HPDE6-E6E7 (cell line): ENCODE measurements at regions not wholly inside any gene's neighbourhood (a gene's known extent, or its start where the extent isn't known, plus 50 kb on each side); places are given as distances from the start of the nearest gene placed in this dataset.
"Not testable (repeated sequence)": the region's sequence is repeated elsewhere in the genome, so short reads cannot be mapped to it uniquely, and the experiment has no call there.

Experiments used
- DNase-seq: peaks from one replicate; pipeline ENCODE4 v3.0.0; 2011; ENCODE audit warnings: missing footprints; ENCODE audit errors: extremely low spot score

DNA sequence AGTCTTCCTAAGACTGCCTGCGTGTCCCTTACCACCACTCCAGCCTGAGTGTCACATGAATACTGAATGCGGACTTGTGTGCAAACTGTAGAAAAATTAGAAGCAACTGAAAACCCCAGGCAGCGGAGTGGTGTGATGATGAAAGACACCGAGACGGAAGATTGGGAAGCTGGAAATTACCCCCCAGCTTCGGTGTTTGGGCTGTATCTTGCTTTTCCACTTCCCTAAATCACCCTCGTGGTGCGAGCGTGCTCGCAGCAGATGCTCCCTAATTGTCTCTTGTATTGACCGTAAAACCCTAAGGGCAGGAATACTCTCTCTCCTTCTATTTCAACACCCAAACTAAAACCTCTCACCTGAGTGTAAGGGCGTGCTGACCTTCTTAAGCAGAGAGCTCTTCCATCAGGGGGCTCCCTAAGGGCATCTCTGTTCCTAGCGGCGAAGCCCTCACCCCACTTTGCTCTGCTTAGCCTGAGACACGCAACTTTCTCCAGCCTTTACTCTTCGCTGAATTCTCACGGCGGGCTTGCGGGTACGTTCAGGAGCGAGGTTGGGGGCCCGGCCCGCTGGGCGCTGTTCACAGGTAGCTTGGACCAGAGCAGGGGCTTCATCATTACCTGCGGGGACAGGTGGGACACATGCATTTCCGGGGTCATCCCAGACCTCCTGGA is 62.4 kb downstream of the CRYBB2 start:
- DNase-seq = no peak

DNA sequence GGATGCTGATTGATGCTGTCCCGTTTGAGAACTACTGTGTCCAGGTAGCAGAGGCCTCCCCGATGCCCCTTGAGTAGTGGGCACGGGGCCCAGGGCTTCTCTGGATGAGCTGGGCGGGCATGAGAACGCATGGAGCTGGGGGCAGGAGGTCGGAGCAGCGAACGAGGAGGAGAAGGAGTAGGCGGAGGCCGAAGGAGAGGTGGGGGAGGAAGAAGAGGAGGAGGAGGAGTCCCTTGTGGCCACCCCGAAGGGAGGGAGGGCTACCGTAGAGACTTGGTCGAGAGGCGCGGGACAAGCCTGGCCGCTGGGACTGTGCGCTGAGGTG is 62.9 kb downstream of the CRYBB2 start:
- DNase-seq = no peak

DNA sequence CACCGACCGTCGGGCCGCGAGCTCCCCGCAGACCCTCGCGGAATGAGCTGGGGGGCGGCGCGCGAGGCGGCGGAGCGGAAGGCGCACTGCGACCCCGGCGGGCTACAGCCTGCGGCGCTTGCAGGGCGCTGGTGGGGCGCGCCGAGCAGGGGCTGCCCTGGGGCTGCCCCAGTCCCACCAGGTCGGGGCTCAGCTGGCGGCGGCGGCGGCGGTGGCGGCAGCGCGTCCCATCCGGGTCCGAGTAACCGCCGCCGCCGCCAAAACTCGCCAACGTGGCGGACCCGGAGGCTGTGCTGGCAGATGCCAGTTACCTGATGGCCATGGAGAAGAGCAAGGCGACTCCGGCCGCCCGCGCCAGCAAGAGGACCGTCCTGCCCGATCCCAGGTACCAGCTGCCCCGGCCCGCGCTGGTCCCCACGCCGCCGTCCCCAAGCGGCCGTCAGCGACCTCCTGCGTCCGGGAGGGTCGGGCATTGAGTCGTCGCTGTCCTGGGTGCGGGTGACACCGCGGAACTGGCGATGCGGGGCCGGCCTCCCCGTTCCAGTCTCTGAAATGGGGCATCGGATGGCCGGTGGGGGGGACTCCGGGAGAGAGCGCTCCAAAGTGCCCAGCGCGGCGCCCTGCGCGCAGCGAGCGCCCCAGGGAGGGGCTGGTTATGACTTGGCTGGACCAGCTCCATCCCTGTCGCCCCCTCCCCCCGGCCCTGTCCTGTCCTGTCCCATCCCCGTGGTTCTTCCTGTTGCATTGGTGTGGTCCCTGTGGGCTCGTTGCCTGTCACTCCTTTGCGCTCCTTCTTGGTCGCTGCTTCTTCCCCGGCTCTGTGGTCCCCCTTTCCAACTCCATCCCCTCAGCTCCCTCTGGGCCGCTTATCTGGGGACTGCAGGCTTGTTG is 63.5 kb downstream of the CRYBB2 start:
- DNase-seq = no peak

DNA sequence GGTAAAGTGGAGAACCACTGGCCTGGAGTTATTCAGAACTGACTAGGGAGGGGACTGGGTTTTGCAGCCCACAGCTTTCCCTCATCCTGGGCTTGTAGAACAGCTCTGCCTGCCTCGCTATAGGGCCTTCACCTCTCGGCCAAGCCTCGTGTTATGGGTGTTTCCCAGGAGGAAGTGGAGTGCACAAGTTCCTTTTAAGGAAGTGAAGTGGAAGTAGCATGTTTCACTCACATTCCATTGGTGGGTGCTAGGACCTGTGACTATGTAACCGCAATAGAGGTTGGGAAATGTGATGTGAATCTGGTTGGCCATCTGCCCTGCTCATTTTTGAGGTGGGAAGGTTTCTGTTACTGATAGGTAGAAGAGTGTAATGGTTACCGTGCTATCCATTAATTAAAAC is 69.0 kb downstream of the CRYBB2 start:
- DNase-seq = not testable (repeated sequence)

DNA sequence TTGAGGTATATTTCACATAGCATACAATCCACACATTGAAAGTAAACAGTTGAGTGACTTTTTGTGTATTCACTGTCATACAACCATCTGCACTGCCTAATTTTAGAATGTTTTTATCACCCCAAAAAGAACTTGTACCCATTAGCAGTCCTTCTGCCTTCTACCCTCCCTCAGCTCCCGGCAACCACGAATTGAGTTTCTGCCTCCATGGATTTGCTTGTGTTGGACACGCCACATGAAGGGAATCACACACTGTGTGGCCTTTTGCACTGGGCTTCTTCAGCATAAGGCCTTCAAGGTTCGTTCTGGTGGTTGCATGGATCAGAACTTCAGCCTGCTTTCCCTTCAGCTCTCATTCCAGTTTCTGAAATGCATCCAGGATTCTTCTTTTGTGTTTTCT is 82.5 kb downstream of the CRYBB2 start:
- not testable (repeated sequence) for DNase-seq

DNA sequence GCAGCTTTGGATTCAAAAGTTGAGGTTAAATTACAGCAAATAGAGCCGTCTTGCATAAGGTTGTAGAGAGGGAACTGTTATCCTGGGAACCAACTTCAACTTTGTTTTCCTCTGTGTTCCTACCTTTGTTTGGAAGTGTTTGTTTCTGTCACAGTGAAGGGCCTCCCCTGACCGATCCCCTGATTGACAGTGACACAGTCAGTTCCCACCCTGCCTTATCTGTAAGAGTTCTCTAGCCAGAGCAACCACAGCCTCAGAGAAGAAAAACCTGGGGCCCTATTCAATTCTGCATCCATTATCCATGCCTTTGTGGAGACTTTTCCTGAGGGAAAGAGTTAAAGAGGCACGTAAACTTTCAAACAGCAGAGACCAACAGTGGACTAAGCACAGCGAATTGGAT is 90.1 kb downstream of the CRYBB2 start:
- DNase-seq = not testable (repeated sequence)

DNA sequence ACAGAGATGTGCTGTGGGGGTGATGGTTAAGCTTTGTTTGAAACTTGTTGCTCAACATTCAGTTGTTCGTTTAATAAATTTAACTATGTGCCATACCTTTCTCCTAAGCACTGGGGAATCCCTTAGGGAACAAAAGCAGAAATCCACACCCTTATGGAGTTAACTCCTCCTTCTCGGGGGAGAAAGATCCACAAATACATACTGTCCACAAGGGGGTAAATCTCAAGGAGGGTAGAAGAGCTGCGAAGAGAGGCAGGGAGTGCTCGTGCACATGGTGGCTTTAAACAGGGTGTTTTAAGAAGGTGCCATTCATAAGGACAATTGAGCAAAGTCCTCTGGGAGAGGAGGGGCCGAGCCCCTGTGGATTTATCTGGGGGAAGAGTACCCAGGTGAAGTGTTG is 92.5 kb downstream of the CRYBB2 start:
- DNase-seq = not testable (repeated sequence)

DNA sequence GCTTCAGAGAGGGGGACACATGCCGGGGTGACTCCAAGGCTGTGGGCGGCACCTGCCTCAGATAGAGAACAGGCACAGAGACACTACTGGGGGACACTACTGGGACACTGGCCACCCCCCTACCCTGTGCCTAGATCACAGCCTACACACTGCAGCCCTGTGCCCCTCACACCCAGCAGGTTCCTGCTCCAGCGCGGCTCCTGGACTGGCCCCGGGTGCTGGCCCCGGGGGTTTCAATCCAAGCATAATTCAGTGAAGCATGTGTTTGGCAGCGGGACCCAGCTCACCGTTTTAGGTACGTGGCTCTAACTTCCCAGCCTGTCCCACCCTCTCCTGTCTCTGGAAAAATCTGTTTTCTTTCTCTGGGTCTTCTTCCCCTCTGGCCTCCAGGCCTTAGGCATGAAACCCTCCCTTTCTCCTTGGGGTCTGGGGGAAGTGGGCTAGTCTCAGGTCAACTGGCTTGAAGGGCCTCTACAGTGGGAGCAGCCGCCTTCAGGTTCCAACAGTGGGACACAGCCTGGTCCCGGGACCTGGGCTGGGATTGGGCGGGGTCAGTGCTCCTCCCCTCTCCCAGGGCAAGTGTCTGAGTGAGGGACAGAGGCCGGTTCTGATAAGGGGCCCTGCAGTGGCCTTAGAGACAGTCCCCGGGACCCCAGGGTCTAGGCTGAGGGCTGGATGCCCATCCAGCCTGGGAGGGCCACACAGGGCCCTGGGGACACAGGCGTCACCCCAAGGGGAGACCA is 98.8 kb downstream of the CRYBB2 start:
- DNase-seq = no peak

DNA sequence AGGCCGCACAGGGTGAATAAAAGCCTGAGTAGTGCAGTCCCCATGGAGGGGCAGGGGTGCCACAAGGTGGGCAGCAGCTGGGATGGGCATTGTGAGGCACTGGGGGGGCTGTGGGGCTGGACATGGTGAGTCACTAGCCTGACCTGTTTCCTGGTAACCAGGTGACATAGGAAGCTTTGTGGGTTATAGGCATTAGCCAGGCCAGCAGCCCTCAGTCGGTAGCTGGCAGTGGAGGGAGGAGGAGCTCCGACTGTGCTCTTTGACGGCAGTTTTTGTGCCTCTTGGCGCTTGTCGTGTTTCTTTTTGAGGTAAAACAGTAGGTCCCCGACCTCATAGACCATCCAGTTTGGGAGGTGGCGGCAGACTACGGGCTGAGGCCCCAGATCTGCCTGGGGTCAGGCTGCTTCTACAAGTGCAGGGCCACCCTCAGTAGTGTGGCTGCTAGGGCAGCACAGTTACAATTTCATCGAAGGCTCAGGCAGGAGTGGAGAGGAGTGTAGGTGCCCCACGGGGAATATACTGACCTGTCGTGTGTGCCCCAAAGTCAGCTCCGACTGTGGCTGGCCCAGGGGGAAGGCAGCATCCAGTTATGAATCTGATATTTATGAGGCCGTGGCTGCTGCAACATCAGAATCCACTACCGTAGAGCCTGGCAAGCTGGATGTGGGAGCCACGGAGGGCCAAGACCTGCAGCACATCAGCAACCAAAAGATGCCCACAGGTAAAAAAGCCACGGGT is 107.7 kb downstream of the CRYBB2 start:
- no peak for DNase-seq

DNA sequence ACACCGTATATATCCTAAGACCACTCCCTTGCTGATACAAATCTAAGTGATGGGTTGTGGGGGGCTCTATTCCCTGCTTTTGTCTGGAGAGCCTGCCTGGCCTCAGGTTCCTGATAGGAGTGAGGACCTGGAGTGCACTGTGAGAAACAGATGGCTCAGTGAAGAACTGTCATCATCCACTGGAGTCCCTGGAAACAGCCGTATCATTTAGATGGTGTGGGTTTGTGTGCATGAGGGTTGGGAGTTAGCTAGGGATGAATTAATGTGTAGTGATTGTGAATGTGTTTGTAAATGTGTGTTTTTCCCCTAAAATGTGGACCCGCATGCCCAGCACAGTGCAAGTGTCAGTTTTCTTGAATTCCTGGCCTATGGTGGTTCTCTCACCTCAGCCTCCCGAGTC is 111.6 kb downstream of the CRYBB2 start:
- DNase-seq = no peak

DNA sequence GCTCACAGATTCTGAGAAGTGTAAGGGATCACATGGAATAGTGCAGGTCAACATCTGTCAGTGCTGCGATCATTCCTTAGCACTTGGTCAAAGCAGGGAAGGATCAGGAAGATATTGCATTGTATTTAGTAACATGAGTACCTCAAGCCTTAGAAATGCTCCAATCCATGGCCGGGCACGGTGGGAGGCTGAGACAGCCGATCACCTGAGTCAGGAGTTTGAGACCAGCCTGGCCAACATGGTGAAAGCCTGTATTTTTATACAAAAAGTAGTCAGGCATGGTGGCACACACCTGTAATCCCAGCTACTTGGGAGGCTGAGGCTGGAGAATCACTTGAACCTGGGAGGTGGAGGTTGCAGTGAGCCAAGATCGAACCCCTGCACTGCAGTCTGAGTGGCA is 112.5 kb downstream of the CRYBB2 start:
- not testable (repeated sequence) for DNase-seq

DNA sequence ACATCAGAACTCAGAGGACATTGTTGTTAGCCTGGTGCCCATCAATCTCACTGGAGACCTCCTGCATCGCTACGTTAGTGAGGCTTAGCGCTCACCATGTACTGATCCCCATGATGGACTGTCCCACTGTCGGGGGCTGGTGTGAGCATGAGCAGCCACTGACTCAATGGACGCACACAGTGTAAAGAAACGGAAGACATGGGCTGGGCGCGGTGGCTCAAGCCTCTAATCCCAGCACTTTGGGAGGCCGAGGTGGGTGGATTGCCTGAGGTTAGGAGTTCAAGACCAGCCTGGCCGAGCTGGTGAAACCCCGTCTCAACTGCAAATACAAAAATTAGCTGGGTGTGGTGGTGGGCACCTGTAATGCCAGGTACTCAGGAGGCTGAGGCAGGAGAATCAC is 112.9 kb downstream of the CRYBB2 start:
- DNase-seq = no peak

DNA sequence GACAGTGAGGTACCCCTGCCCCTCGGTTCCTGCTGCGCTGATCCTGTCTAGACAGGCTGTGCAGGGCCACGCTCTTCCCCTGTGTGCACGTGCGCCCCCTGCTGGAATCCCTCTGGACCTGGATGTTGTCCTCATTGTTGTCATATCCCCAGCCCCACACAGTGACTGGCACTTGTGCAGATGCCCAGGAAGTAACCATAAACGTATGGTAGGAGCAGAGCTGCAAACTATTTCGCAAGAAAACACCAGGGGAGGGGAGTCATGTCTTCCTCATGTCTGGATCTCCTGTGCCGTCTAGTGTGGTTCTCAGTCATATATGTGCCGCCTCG is 114.7 kb downstream of the CRYBB2 start:
- DNase-seq = no peak

DNA sequence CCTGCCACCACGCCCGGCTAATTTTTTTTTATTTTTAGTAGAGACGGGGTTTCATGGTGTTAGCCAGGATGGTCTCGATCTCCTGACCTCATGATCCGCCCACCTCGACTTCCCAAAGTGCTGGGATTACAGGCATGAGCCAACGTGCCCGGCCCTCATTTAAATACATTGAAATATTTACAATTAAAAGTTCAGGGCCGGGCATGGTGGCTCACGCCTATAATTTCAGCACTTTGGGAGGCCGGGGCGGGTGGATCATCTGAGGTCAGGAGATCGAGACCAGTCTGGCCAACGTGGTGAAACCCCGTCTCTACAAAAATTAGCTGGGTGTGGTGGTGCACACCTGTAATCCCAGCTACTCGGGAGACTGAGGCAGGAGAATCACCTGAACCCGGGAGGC is 115.2 kb downstream of the CRYBB2 start:
- DNase-seq = not testable (repeated sequence)

DNA sequence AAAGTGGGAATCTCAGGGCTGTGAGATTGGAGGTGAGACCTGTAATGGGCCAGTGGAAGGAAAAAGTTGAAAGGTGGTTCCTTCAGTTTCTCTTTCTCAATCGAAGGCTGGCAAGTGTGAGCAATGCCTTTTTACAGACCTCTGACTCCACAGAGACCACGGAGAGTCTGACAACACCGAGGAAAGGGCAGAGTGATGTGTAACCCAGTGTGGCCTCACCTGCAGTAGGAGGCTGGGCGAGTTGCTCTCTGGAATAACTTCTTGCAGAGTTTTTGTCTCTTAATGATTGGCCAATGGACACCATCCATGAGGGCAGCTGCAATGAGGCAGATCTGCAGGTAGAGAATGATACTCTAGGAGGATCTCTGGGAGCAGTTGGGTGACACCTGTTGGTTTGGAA is 115.8 kb downstream of the CRYBB2 start:
- not testable (repeated sequence) for DNase-seq

DNA sequence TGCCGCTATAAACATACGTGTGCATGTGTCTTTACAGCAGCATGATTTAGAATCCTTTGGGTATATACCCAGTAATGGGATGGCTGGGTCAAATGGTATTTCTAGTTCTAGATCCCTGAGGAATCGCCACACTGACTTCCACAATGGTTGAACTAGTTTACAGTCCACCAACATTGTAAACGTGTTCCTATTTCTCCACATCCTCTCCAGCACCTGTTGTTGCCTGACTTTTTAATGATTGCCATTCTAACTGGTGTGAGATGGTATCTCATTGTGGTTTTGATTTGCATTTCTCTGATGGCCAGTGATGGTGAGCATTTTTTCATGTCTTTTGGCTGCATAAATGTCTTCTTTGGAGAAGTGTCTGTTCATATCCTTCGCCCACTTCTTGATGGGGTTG is 121.1 kb downstream of the CRYBB2 start:
- DNase-seq = not testable (repeated sequence)

DNA sequence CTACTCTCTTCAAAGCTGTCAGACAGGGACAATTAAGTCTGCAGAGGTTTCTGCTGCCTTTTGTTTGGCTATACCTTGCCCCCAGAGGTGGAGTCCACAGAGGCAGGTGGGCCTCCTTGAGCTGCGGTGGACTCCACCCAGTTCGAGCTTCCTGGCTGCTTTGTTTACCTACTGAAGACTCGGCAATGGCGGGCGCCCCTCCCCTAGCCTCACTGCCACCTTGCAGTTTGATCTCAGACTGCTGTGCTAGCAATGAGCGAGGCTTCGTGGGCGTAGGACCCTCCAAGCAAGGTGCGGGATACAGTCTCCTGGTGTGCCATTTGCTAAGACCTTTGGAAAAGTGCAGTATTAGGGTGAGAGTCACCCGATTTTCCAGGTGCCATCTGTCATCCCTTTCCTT is 124.9 kb downstream of the CRYBB2 start:
- DNase-seq = not testable (repeated sequence)

DNA sequence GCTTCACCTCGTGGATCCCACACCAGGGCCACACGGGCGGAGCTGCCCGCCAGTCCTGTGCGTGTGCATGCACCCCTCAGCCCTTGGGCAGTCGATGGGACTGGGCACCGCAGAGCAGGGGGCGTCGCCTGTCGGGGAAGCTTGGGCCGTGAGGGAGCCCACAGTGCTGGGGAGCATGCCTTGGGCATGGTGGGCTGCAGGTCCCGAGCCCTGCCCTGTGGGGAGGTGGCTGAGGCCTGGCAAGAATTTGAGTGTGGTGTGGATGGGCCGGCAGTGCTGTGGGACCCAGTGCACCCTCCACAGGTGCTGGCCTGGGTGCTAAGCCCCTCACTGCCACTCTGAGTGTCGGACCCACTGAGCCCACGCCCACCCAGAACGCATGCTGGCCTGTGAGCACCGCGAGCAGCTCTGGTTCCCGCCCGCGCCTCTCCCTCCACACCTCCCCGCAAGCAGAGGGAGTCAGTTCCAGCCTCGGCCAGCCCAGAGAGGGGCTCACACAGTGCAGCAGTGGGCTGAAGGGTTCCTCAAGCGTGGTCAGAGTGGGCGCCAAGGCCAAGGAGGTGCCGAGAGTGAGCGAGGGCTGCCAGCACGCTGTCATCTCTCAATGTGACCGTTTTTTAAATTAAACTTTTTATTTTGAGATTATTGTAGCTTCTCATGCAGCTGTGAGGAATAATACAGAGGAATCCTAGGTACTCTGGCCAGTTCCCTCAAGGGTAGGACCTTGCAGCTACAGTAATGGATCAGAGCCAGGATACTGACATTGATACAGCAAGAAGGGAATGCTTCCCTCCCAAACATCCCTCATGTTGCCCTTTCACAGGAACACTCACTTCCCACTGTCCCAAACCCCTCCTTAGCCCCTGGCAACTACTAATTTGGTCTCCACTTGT is 127.7 kb downstream of the CRYBB2 start:
- DNase-seq = no peak

DNA sequence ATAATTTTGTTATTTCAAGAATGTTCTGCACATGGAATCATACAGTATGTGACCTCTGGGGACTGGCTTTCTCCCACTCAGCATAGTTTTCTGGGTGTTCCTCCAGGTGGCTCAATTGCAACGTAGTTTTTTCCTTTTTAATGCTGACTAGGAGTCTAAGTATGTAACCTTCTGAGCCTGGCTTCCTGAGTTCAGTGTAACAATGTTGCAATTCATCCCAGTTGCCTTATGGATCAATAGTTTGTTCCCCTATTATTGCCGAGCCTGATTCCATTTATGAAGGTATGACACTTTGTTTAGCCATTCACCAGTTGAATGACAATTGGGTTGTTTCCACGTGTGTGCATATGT is 128.3 kb downstream of the CRYBB2 start:
- DNase-seq = no peak

DNA sequence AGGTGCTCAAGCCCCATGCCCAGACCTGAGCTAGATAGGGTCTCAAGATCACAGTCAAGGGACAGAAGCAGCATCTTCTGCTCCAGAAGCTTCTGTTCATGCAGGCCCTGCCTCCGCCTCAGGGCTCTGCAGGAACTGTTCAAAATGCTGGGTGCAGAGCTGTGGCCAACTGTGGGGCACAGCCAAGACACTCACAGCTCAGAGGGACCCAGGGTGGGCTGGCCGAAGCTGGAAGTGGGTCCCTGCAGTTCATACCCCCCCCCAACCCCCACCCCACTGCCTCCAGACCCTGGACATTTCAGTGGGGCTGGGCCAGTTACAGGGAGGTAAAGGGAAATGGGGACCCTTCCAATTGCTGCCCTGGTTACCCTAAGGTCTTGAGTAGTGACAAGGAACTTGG is 129.0 kb downstream of the CRYBB2 start:
- no peak for DNase-seq

DNA sequence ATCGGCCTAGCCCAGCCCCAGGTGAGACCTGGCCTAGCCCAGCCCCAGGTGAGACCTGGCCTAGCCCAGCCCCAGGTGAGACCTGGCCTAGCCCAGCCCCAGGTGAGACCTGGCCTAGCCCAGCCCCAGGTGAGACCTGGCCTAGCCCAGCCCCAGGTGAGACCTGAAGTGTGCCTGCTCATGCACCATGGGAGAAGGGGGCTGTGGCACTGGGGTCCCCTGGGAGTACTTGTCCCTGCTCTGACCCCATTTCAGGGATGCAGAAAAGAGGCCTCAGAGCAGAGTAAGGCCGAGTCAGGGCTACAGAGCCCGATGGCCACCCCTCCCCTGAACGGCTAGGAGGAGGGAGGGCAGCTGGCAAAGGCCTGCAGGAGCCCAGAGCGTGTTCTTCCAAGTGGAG is 129.6 kb downstream of the CRYBB2 start:
- DNase-seq = not testable (repeated sequence)
